ENCODE measurements at regions not wholly inside any gene's neighbourhood (a gene's known extent, or its start where the extent isn't known, plus 50 kb on each side); places are given as distances from the start of the nearest gene placed in this dataset.

DNA sequence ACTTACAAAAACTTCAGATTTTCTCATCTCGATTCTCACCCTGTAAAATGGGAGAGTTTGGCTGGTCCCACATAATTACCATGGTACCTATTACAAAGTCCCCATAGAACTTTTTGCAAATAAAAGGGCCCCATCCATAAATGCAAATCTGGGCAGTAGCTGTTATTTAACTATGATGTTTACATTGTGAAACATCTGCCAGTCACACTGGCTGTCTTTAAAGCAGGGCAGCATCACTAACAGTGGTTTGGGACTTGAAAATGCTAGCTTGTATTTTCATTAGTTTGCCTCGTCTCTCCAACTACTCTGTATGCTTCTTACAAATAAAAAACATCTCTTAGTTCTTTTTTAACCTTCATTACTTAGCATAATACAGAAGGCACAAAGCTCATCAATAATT lies 240.7 kb downstream of the FZD1 start:
- TF ChIP-seq, protein P1, sequence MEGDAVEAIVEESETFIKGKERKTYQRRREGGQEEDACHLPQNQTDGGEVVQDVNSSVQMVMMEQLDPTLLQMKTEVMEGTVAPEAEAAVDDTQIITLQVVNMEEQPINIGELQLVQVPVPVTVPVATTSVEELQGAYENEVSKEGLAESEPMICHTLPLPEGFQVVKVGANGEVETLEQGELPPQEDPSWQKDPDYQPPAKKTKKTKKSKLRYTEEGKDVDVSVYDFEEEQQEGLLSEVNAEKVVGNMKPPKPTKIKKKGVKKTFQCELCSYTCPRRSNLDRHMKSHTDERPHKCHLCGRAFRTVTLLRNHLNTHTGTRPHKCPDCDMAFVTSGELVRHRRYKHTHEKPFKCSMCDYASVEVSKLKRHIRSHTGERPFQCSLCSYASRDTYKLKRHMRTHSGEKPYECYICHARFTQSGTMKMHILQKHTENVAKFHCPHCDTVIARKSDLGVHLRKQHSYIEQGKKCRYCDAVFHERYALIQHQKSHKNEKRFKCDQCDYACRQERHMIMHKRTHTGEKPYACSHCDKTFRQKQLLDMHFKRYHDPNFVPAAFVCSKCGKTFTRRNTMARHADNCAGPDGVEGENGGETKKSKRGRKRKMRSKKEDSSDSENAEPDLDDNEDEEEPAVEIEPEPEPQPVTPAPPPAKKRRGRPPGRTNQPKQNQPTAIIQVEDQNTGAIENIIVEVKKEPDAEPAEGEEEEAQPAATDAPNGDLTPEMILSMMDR (IDR thresholded peaks at IDR 0.05) = no peak
- TF ChIP-seq POLR2A (IDR thresholded peaks at IDR 0.05) (no peak), POLR2AphosphoS5 (IDR thresholded peaks at IDR 0.05) (no peak)
